Thyroid gland (tissue), 4 donors: ENCODE measurements at regions not wholly inside any gene's neighbourhood (a gene's known extent, or its start where the extent isn't known, plus 50 kb on each side); places are given as distances from the start of the nearest gene placed in this dataset.

Experiments
- CTCF ChIP-seq, 6 experiments: fragments of 200-600 bp in 3 of 6; fragments of 450-650 bp in 3 of 6; sonication (generic) in 3 of 6; IDR thresholded peaks; one replicate each; pipeline ENCODE4 v1.5.1; 2016 to 2019; ENCODE audit warnings: antibody characterized with exemption in 6 of 6, mild to moderate bottlenecking in 2 of 6, inconsistent platforms in 1 of 6, moderate library complexity in 1 of 6
- POLR2A ChIP-seq, 2 donors: fragments of 450-650 bp; IDR thresholded peaks; one replicate each; pipeline ENCODE4 v1.6.1; 2017; ENCODE audit warnings: antibody characterized with exemption in 2 of 2, mild to moderate bottlenecking in 2 of 2, moderate library complexity in 1 of 2

- TF ChIP-seq CTCF (IDR thresholded peaks at IDR 0.05) (no peak), POLR2A (IDR thresholded peaks at IDR 0.05) (no peak)
Measured at GRCh38 chr3:28986922-28987321, 293.9 kb upstream of the RBMS3 start.
